Heart right ventricle (tissue), 16 donors: ENCODE measurements at regions not wholly inside any gene's neighbourhood (a gene's known extent, or its start where the extent isn't known, plus 50 kb on each side); places are given as distances from the start of the nearest gene placed in this dataset.

ENCODE experiments used
- ATAC-seq, 8 donors: fragments of 200-7000 bp; cut with Tn5 transposase; one replicate each; pipeline ENCODE4 v1.9.1; 2020; ENCODE audit warnings: mild to moderate bottlenecking in 8 of 8, moderate library complexity in 8 of 8, moderate number of reproducible peaks in 1 of 8
- DNase-seq, 2 donors: peaks; one replicate each; pipeline ENCODE4 v3.0.0-alpha.2; 2020
- H3K27ac ChIP-seq, 10 donors: fragments of 200-600 bp; sonication (generic) in 2 of 10; one replicate each; pipeline versions ENCODE4 v1.5.0 to v1.8.0; 2020 to 2022; ENCODE audit warnings: mild to moderate bottlenecking in 3 of 10
- H3K27me3 ChIP-seq, 7 donors: fragments of 200-600 bp; one replicate each; pipeline ENCODE4 v1.8.0; 2021 to 2022; ENCODE audit warnings: mild to moderate bottlenecking in 2 of 7
- H3K36me3 ChIP-seq, 9 donors: fragments of 200-600 bp; sonication (generic) in 1 of 9; one replicate each; pipeline versions ENCODE4 v1.5.0 to v1.8.0; 2020 to 2022; ENCODE audit warnings: mild to moderate bottlenecking in 2 of 9
- H3K4me1 ChIP-seq, 9 donors: fragments of 200-600 bp; sonication (generic) in 1 of 9; one replicate each; pipeline versions ENCODE4 v1.5.0 to v1.8.0; 2020 to 2022; ENCODE audit warnings: mild to moderate bottlenecking in 4 of 9
- H3K4me3 ChIP-seq, 10 donors: fragments of 200-600 bp; sonication (generic) in 2 of 10; one replicate each; pipeline versions ENCODE4 v1.5.0 to v1.8.0; 2020 to 2022; ENCODE audit warnings: mild to moderate bottlenecking in 7 of 10, moderate library complexity in 2 of 10
- H3K9me3 ChIP-seq, 11 donors: fragments of 200-600 bp in 10 of 11; sonication (generic) in 2 of 11; one replicate each; pipeline versions ENCODE4 v1.5.0 to v1.8.0; 2013 to 2022; ENCODE audit warnings: mild to moderate bottlenecking in 2 of 11, control low read depth in 1 of 11, moderate library complexity in 1 of 11
- CTCF ChIP-seq, 9 donors: fragments of 200-600 bp; sonication (generic) in 2 of 9; IDR thresholded peaks; one replicate each; pipeline versions ENCODE4 v1.5.0 to v1.8.0; 2021 to 2022; ENCODE audit warnings: antibody characterized with exemption in 9 of 9, mild to moderate bottlenecking in 5 of 9, moderate library complexity in 1 of 9
- WGBS, 2 donors: extraction: QIAGEN DNeasy Blood & Tissue Kit; methylation state at CpG; one replicate each; pipeline ENCODE4 v1.1.7; 2013; ENCODE audit warnings: inconsistent platforms in 1 of 2; 5-methylcytosine and 5-hydroxymethylcytosine counted together
- intact Hi-C, 10 donors: fragments of 100-400 bp; cut with DNase I; formaldehyde crosslinking; loops; one replicate each; pipeline versions ENCODE4 v1.11.1 to v1.14.2; 2022
- donor health status: Arrhythmogenic right ventricular cardiomyopathy.
- donor health status: ischemic (EF 13 %, LVEDD 7.1; RV severe dilation, severe dysfunction).
- donor health status: healthy with polysubstance abuse.
- donor health status: DM: no; HTN: yes; CAD: no.
- donor health status: DM: no; HTN: no; CAD: no.
- donor health status: ischemic (EF 25% LVEDD 6.9; RV normal size, moderate dysfunction).
- donor health status: ischemic (EF 25% LVEDD 5.7; RV mildly dilated, moderate dysfunction).
- donor health status: healthy.
- donor health status: DM: yes; HTN: yes; CAD: no.
- donor health status: Ischemic cardiomyopathy.
- donor health status: ischemic (EF 35%, LVEDD 5.7; RV mildly dilated, moderate dysfunction).
- donor health status: nonischemic (EF 11% LVEDD 7.7; RV severe dilation, severe dysfunction).
- donor health status: DM: yes; HTN: yes; CAD: no.
- donor health status: PGD.
- donor health status: ischemic (EF 29% LVEDD 5.4; RV normal size, mild dysfunction).
- donor health status: nonischemic (EF 23%, LVEDD 6.1; RV moderate dilation, normal function).

- DNase-seq, result no peak
Measured at GRCh38 chr6:170000071-170000843, 248.8 kb downstream of the ERMARD start.

GRCh38 chr6:169999367-169999766 lies 247.9 kb downstream of the ERMARD start:
- 70 to 74% methylated on average over 7 of the region's 7 CpGs for WGBS, 2 donors
- Histone ChIP-seq H3K4me1 (peaks cover 0 to 5% (median 0%) of the 10 kb centered on the region in 9 donors), H3K4me3 (no peak overlapping the region), H3K27me3 (peaks cover 0 to 4% (median 0%) of the 10 kb centered on the region in 7 donors), H3K9me3 (peaks cover 0 to 25% (median 0%) of the 10 kb centered on the region in 11 donors), H3K27ac (no peak overlapping the region), H3K36me3 (no peaks in the 10 kb centered on the region)
- TF ChIP-seq CTCF (IDR thresholded peaks at IDR 0.05), result no peak
- intact Hi-C loops, result no loop called here
- no peak for ATAC-seq
- DNase-seq, result no peak

More at GRCh38 chr6:170000071-170000843, 248.8 kb downstream of the ERMARD start:
- Histone ChIP-seq H3K4me1 (peaks cover 0 to 9% (median 0%) of the 10 kb centered on the region in 9 donors), H3K27ac (no peak overlapping the region), H3K4me3 (no peak overlapping the region), H3K9me3 (peaks cover 0 to 30% (median 3%) of the 10 kb centered on the region in 11 donors), H3K36me3 (no peaks in the 10 kb centered on the region), H3K27me3 (peaks cover 0 to 4% (median 0%) of the 10 kb centered on the region in 7 donors)
- no peak for TF ChIP-seq CTCF (IDR thresholded peaks at IDR 0.05)
- WGBS, 2 donors, result 89 to 91% methylated on average over 8 of the region's 8 CpGs
- ATAC-seq, result no peak
- intact Hi-C loops, result no loop called here

- Histone ChIP-seq H3K27ac (no peak overlapping the region), H3K4me3 (no peak overlapping the region), H3K27me3 (peaks cover 0 to 4% (median 0%) of the 10 kb centered on the region in 7 donors), H3K36me3 (no peaks in the 10 kb centered on the region), H3K4me1 (peaks cover 0 to 5% (median 0%) of the 10 kb centered on the region in 9 donors), H3K9me3 (peaks cover 0 to 16% (median 0%) of the 10 kb centered on the region in 11 donors)
- intact Hi-C loops, result no loop called here
- no peak for TF ChIP-seq CTCF (IDR thresholded peaks at IDR 0.05)
- ATAC-seq (no peak), DNase-seq (no peak)
- WGBS, 2 donors, result 77 to 81% methylated on average over 7 of the region's 7 CpGs
Measured at GRCh38 chr6:169998457-169998856, 247.0 kb downstream of the ERMARD start.

GRCh38 chr6:169997930-169998218 lies 246.5 kb downstream of the ERMARD start:
- TF ChIP-seq CTCF (IDR thresholded peaks at IDR 0.05), result no peak
- H3K27ac ChIP-seq, result peak overlapping the region in 1 of 10 donors; percentile 62
- H3K9me3 ChIP-seq, result peaks cover 0 to 11% (median 0%) of the 10 kb centered on the region in 11 donors
- ATAC-seq (no peak), DNase-seq (no peak)
- WGBS, 2 donors, result 85% methylated on average over 7 of the region's 7 CpGs
- intact Hi-C loops, result no loop called here
- peaks cover 0 to 6% (median under 1%) of the 10 kb centered on the region in 9 donors for H3K4me1 ChIP-seq
- H3K4me3 ChIP-seq, result no peak overlapping the region
- no peaks in the 10 kb centered on the region for H3K36me3 ChIP-seq
- peaks cover 0 to 4% (median 0%) of the 10 kb centered on the region in 7 donors for H3K27me3 ChIP-seq
